ENCODE measurements at regions not wholly inside any gene's neighbourhood (a gene's known extent, or its start where the extent isn't known, plus 50 kb on each side); places are given as distances from the start of the nearest gene placed in this dataset.

GRCh38 chr3:62926494-62926893 lies 51.3 kb upstream of the CADPS start:
- Histone ChIP-seq H4K20me1 (ENCODE audit: insufficient read depth, low read length) (no peaks in the 10 kb centered on the region), H3K4me3 (ENCODE audit: insufficient read depth, low read depth, low read length) (no peak overlapping the region), H2AFZ (ENCODE audit: low read depth, low read length) (no peak overlapping the region), H3K79me2 (ENCODE audit: insufficient read depth, low read length) (no peaks in the 10 kb centered on the region), H3K36me3 (ENCODE audit: insufficient read depth, low read length) (no peaks in the 10 kb centered on the region), H3K9me3 (ENCODE audit: insufficient read depth, low read depth, low read length) (no peaks in the 10 kb centered on the region), H3K4me2 (ENCODE audit: low read length) (no peak overlapping the region), H3K4me1 (ENCODE audit: insufficient read depth, low read length) (no peaks in the 10 kb centered on the region), H3K27ac (ENCODE audit: low read depth, low read length) (no peak overlapping the region), H3K27me3 (ENCODE audit: insufficient read depth, low read length) (no peaks in the 10 kb centered on the region), H3K9ac (ENCODE audit: low read length) (no peak overlapping the region)
- no peaks in the 10 kb centered on the region for H3K9me3 Mint-ChIP-seq (ENCODE audit: unreplicated experiment)
- no peak overlapping the region for H3K27ac Mint-ChIP-seq (ENCODE audit: unreplicated experiment)
- H3K4me1 Mint-ChIP-seq (ENCODE audit: low read depth, unreplicated experiment), result peaks cover 4% of the 10 kb centered on the region
- FAIRE-seq (no peak), DNase-seq (ENCODE audit: low read depth) (no peak)
- no peaks in the 10 kb centered on the region for H3K27me3 Mint-ChIP-seq (ENCODE audit: low read depth, unreplicated experiment)
- no peak overlapping the region for H3K4me3 Mint-ChIP-seq (ENCODE audit: unreplicated experiment)
- no peak for TF ChIP-seq EZH2 (IDR thresholded peaks at IDR 0.05; ENCODE audit: insufficient read depth, low read length)
- no peak for TF ChIP-seq CTCF (IDR thresholded peaks at IDR 0.05; ENCODE audit: insufficient read depth, low read depth, low read length)
- no peaks in the 10 kb centered on the region for H3K36me3 Mint-ChIP-seq (ENCODE audit: low read depth, unreplicated experiment)

DNA sequence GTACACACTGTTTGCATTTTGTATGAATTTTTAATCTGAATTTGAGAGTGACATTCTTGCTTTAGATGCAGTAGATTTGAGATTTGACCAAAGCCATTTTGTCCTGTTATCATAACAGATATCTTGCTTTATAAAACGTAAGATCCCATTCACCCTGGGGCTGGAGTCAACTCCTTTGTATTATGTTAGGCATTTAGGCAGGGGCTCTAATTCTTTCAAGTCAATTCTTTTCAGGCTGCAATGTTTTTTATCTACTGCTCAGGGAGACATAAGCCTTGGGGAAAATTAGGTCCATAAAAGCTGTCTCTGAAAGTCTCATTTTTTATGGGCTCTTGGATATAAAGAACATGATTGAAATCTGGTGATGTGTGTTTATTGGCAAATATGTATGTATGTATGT lies 53.0 kb upstream of the CADPS start:
- no peak overlapping the region for H3K9ac ChIP-seq (ENCODE audit: low read length)
- no peak overlapping the region for H3K27ac ChIP-seq (ENCODE audit: low read depth, low read length)
- no peaks in the 10 kb centered on the region for H3K4me1 ChIP-seq (ENCODE audit: insufficient read depth, low read length)
- TF ChIP-seq CTCF (IDR thresholded peaks at IDR 0.05; ENCODE audit: insufficient read depth, low read depth, low read length), result no peak
- TF ChIP-seq EZH2 (IDR thresholded peaks at IDR 0.05; ENCODE audit: insufficient read depth, low read length), result no peak
- no peaks in the 10 kb centered on the region for H3K79me2 ChIP-seq (ENCODE audit: insufficient read depth, low read length)
- Mint-ChIP-seq H3K27ac (ENCODE audit: unreplicated experiment) (no peak overlapping the region), H3K9me3 (ENCODE audit: unreplicated experiment) (no peaks in the 10 kb centered on the region), H3K4me1 (ENCODE audit: low read depth, unreplicated experiment) (peaks cover 2% of the 10 kb centered on the region), H3K27me3 (ENCODE audit: low read depth, unreplicated experiment) (no peaks in the 10 kb centered on the region), H3K36me3 (ENCODE audit: low read depth, unreplicated experiment) (no peaks in the 10 kb centered on the region), H3K4me3 (ENCODE audit: unreplicated experiment) (no peak overlapping the region)
- no peaks in the 10 kb centered on the region for H3K36me3 ChIP-seq (ENCODE audit: insufficient read depth, low read length)
- no peak overlapping the region for H2AFZ ChIP-seq (ENCODE audit: low read depth, low read length)
- FAIRE-seq (no peak), DNase-seq (ENCODE audit: low read depth) (no peak)
- no peaks in the 10 kb centered on the region for H3K9me3 ChIP-seq (ENCODE audit: insufficient read depth, low read depth, low read length)
- no peak overlapping the region for H3K4me2 ChIP-seq (ENCODE audit: low read length)
- H3K27me3 ChIP-seq (ENCODE audit: insufficient read depth, low read length), result no peaks in the 10 kb centered on the region
- H3K4me3 ChIP-seq (ENCODE audit: insufficient read depth, low read depth, low read length), result no peak overlapping the region
- H4K20me1 ChIP-seq (ENCODE audit: insufficient read depth, low read length), result no peaks in the 10 kb centered on the region

DNA sequence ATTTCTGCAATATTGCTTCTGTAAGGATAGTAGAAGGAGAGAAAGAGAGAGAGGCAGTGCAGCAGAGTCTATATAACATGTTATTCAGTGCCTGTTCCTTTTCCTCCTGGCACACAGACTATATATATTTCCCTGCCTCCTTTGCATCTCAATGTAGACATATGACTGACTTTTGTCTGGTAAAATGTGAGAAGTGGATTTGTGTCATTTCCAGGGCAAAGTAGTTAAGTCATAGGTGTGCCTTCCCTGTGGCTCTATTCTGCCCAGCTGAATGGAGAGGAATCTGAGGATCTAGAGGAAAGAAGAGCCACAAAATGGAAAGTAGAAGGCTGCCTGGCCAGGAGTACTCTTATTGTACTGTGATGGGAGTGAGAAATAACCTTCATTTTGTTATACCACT lies 54.6 kb upstream of the CADPS start:
- H3K4me2 ChIP-seq (ENCODE audit: low read length), result no peak overlapping the region
- H3K9me3 Mint-ChIP-seq (ENCODE audit: unreplicated experiment), result no peaks in the 10 kb centered on the region

More for the DNA sequence above, 54.6 kb upstream of the CADPS start:
- Mint-ChIP-seq H3K36me3 (ENCODE audit: low read depth, unreplicated experiment) (no peaks in the 10 kb centered on the region), H3K27ac (ENCODE audit: unreplicated experiment) (no peak overlapping the region), H3K4me3 (ENCODE audit: unreplicated experiment) (no peak overlapping the region), H3K4me1 (ENCODE audit: low read depth, unreplicated experiment) (no peaks in the 10 kb centered on the region), H3K27me3 (ENCODE audit: low read depth, unreplicated experiment) (no peaks in the 10 kb centered on the region)
- H3K4me3 ChIP-seq (ENCODE audit: insufficient read depth, low read depth, low read length), result no peak overlapping the region
- DNase-seq (ENCODE audit: low read depth) (no peak), FAIRE-seq (no peak)
- H4K20me1 ChIP-seq (ENCODE audit: insufficient read depth, low read length), result no peaks in the 10 kb centered on the region
- TF ChIP-seq EZH2 (IDR thresholded peaks at IDR 0.05; ENCODE audit: insufficient read depth, low read length) (no peak), CTCF (IDR thresholded peaks at IDR 0.05; ENCODE audit: insufficient read depth, low read depth, low read length) (no peak)
- no peak overlapping the region for H3K27ac ChIP-seq (ENCODE audit: low read depth, low read length)
- no peaks in the 10 kb centered on the region for H3K27me3 ChIP-seq (ENCODE audit: insufficient read depth, low read length)
- H3K4me1 ChIP-seq (ENCODE audit: insufficient read depth, low read length), result no peaks in the 10 kb centered on the region
- no peaks in the 10 kb centered on the region for H3K36me3 ChIP-seq (ENCODE audit: insufficient read depth, low read length)
- no peaks in the 10 kb centered on the region for H3K9me3 ChIP-seq (ENCODE audit: insufficient read depth, low read depth, low read length)
- H2AFZ ChIP-seq (ENCODE audit: low read depth, low read length), result no peak overlapping the region
- no peaks in the 10 kb centered on the region for H3K79me2 ChIP-seq (ENCODE audit: insufficient read depth, low read length)
- no peak overlapping the region for H3K9ac ChIP-seq (ENCODE audit: low read length)
